ENCODE measurements at regions not wholly inside any gene's neighbourhood (a gene's known extent, or its start where the extent isn't known, plus 50 kb on each side); places are given as distances from the start of the nearest gene placed in this dataset.

DNA sequence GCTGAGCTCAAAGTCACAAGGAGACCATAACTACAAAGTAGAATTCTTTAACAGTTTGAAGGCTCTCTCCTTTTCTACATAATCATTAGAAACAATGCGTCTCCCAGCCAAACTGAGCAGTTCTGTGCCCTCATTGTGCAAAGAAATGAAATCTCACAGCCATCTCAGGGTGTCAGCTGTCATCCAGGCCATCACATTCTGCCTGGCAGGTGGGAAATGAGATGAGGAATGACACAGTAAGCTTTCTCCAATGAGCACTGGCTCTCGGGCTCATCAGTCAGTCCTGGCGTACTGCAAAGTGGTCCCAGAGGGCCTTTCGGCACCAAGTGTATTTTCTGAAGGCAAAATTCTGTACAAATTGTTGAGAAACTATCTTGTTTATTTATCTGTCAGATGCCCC, 306.5 kb downstream of the KCTD12 start:
- no peak for TF ChIP-seq FOXK2 (IDR thresholded peaks at IDR 0.05)
- no peak for TF ChIP-seq FOXM1 (IDR thresholded peaks at IDR 0.05; ENCODE audit: borderline replicate concordance)

All from HEK293T (cell line).